Hematopoietic multipotent progenitor cell treated with erythropoietin and hydrocortisone succinate and interleukin-3 and kit ligand, for 8 days (in vitro differentiated cells): ENCODE measurements at regions not wholly inside any gene's neighbourhood (a gene's known extent, or its start where the extent isn't known, plus 50 kb on each side); places are given as distances from the start of the nearest gene placed in this dataset.

Experiments
- DNase-seq: peaks from one replicate; pipeline ENCODE4 v3.0.0-alpha.2; 2015

DNA sequence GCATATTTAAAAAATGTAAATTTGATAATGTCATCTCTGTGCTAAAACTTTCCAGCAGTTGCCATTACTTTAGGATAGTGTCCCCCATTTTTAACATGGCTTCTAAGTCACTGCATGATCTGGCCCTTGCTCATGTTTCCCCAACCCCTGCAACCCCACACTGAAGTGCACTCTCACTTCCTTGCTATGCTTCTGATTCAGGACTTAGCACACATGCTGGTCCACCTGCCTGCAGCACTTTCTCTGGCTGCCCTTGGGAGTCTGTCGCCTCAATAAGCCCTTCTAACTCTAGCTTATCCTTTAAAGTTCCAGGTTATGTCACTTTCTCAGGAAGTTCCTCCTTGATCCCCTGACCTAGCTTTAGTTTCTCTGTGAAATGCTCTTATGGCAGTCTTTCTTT lies 241.0 kb downstream of the POSTN start:
- no peak for DNase-seq

GRCh38 chr13:37353911-37354310 lies 244.7 kb downstream of the POSTN start:
- DNase-seq: no peak

- no peak for DNase-seq
These were observed 245.7 kb upstream of the CSNK1A1L start for GRCh38 chr13:37351211-37351610.

- DNase-seq: no peak
These were observed 244.5 kb upstream of the CSNK1A1L start for GRCh38 chr13:37349916-37350315.

DNA sequence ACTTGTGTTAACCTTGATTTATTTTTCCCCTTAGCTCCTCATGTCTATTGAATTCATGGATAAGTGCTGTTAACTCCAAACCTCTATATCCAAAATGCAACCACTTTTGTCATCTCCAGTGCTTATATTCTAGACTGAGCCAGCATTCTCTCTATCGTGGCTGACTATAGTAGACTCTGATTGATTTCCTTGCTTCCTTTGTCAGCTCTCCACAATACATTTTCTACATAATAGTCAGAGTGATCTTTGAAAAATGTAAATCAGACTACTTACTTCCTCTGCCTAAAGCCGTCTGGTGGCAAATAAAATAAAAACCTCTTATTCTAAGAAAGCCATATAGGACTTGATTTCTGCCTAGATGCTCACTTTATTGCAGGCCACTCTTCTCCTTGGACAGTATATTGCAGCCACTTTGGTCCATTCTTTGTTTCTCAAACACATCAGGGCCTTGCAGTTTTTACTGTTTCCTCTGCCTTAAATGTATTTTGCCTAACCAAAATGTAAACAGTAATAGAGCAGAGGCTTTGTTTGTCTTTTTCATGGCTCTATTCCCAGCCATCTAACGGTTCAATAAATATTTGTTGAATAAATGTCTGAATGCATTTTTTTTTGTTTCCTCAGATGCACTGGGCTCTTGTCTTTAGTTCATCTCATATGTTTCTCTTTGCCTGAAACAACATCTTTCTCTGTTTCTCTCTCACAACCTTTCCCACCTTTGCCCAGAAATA lies 243.6 kb upstream of the CSNK1A1L start:
- no peak for DNase-seq

- DNase-seq: peak; percentile 2
These were observed 240.4 kb upstream of the CSNK1A1L start for GRCh38 chr13:37345869-37346268.

GRCh38 chr13:37345391-37345790 lies 239.9 kb upstream of the CSNK1A1L start:
- DNase-seq: no peak

DNA sequence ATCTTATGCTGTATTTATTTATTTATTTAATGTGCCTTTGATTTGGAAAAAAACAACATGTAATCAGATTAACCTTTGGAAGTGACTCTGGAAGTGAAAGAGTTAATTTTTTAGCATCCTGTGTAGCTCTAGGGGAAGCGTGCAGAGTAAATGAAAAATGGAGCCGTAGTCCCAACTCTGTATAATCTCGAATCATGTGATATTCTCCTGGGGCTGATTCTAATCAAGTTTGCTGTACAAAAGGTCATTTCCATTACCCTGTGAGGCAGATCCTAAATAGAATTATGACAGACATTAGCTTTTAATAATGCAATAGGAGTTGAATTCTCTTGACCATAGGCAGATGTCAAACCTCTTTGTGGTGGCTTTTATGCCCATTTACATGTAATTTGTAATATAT lies 238.6 kb upstream of the CSNK1A1L start:
- no peak for DNase-seq

DNA sequence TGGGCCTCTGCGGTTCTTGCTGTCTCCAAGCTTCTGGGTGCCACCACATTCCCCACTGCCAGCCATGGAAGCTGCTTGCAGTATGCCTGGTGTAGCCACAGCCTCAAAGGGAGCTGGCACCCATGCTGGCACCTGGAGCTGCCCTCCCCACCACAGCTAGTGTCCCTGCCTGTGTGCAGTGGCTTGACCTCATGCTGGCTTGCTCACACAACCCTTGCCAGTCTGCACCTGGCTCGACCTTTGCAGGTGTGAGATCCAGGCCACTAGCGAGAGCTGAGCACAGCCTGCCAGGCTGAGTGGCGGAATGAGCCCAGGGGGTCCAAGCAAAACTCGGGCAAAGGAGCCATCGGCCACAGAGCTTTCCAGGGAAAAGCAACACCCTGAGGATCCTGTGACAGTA lies 236.7 kb upstream of the CSNK1A1L start:
- no peak for DNase-seq

- DNase-seq: no peak
These were observed 235.6 kb upstream of the CSNK1A1L start for GRCh38 chr13:37340901-37341670.

- DNase-seq: no peak
These were observed 233.9 kb upstream of the CSNK1A1L start for GRCh38 chr13:37339386-37339735.

DNA sequence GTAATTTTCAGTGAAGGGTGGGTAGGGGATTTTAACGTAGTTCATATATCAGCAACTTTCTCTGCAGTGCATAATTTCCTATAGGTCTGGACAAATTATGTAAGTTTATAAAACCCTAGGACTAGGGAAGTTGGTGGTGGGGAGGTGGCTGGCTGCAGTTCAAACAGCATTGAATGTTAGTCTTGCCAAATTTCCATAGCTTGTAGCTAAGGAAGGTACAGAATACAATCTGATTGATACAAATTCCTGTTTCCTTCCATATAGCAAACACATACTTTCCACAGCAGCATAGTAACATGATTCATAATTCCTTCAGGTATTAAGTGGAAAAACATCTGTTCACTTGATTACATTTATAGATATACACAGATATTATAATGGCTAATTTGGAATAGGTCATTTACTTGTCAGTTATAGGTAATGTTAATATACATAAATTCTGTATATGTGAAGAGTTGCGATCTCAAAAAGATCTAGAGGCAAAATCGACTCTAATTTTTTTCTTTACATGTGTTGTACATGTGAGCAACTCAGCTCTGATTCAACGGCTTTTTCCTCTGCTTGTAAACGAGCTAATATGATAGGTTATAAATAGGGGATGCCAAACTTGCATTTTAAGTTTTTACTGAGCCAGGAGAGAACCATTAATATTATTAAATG lies 233.4 kb upstream of the CSNK1A1L start:
- DNase-seq: no peak

DNA sequence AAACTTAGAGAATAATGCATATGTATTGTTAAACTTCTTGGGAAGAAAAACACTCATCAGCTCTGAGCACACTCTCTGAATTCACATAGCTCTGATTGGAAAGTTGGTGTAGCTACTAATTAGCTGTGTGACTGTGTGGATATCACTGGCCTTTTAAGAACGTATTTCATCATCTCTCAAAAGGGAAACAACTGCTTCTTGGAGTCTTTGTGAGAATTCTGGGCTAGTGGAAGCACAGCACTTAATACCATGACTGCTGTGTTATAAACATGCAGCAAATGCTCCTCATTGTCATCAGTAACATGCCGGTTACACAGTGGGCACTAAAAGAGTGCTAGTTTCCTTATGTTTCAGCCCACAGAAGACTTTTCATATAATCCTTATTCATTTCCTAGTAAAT lies 220.9 kb upstream of the CSNK1A1L start:
- no peak for DNase-seq

DNA sequence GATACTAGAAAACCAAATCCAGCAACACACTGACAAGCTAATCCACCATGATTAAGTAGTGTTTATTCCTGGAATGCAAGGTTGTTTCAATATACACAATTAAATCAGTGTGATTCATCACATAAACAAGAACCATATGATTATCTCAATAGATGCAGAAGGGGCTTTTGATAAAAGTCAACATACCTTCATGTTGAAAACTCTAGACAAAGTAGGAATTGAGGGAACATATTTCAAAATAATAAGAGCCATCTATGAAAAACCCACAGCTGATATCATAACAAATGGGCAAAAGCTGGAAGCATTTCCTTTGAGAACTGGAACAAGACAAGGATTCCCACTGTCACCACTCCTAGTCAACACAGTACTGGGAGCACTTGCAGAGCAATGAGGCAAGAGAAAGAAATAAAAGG lies 213.6 kb upstream of the CSNK1A1L start:
- DNase-seq: no peak

DNA sequence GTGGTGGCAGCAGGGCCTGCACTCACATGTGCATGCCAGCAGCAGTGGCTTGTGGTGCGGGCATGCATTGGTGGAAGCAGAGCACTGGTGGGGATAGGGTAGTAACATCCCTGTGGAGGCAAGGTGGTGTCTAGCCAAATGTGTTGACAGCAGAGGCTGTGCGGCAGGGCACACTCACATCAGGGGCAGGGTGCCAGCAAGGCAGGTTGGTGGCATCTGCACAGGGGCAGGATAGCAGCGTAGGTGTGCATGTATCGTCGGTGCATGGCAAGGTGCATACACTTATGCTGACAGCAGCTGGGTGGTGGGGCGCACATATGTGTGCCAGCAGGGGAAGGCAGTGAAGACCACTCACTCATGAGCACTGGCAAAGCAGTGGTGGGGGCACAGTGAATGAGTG lies 211.5 kb upstream of the CSNK1A1L start:
- no peak for DNase-seq

DNA sequence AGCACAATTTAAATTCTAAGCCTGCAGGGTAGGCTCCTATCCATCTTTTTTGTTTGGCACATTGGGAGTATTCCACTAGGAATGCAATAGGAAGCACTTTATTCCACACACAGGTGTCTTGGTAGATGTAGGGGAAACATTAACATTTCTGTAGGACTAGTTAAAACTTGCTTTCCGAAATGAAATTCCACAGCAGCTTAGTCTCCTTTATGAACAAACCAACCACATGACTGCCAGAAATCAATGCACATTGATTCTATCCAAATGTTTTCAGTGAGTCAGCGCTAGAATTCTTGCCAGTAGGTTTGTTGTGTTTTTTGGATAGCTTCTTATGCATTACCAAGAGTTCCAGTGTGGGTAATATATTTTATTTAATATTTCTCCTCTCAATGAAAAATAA lies 207.9 kb upstream of the CSNK1A1L start:
- DNase-seq: no peak

- DNase-seq: no peak
These were observed 201.5 kb upstream of the CSNK1A1L start for GRCh38 chr13:37306778-37307544.

DNA sequence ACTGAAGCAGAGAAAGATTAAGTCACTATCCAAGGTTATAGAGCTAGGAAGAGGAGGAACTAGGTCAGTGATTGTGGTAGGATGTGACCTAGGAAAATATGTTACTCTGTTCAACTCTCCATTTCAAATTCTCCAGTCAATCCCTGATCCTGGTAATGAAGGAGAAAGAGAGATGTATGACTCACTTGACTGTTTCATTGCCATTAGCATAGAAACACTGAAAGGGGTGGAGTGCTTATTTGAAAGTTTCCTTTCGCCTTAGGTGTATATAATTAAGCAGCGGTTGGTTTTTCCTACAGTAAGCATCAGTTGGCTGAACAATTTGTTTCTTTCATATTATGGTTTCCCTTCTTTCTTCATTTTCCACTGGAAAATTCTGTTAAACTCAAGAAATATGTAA lies 198.1 kb upstream of the CSNK1A1L start:
- no peak for DNase-seq

DNA sequence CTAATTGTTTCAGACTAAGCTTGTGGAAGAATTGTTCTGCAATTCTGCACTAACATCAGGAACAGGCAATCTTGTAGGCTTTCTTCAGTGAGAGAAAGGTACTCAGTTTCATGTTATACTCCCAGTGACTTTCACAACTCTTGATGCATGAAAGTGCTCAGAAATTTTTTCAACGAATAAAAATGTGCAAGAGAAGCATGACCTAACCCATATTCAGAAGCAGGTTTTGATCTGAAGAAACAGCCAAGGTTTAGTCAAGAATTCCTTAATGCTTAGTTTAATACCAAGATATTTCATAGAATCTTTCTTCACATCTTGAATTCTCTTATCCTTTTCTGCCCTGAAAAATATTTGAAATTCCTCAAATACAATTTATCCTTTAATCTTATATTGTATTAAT lies 197.2 kb upstream of the CSNK1A1L start:
- no peak for DNase-seq

GRCh38 chr13:37295573-37295972 lies 190.1 kb upstream of the CSNK1A1L start:
- no peak for DNase-seq

DNA sequence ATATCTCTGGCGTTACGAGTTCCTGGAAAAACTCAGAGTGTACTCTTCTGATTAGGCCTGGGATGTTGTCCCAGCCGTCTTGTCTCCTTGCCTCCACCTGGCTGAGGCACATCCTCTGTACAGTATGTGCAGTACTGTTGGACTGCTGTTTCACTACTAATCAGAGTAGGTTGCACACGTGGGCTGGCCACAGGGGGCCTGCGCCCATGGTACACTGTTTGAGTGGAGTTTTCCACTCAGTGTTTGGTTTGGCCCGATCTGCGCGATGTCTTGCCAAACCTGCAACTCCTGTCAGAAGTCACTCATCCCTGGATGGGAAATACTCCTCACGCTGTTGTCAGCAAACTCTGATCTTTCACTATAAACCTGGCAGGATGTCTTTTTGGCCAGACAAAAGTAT lies 189.6 kb upstream of the CSNK1A1L start:
- no peak for DNase-seq

GRCh38 chr13:37294472-37294871 lies 189.0 kb upstream of the CSNK1A1L start:
- no peak for DNase-seq

GRCh38 chr13:37293295-37293694 lies 187.8 kb upstream of the CSNK1A1L start:
- DNase-seq: no peak
